ENCODE measurements at regions not wholly inside any gene's neighbourhood (a gene's known extent, or its start where the extent isn't known, plus 50 kb on each side); places are given as distances from the start of the nearest gene placed in this dataset.

GRCh38 chr12:65670775-65671174, 153.5 kb upstream of the HMGA2 start:
- Histone ChIP-seq H3K9ac (ENCODE audit: insufficient read depth in 1 of 2, low read depth in 2 of 2, low read length in 2 of 2) (no peak overlapping the region), H3K9me1 (ENCODE audit: control insufficient read depth, insufficient read depth, low read length) (no peaks in the 10 kb centered on the region), H3K27ac (ENCODE audit: extremely low read depth, low read depth, low read length) (no peak overlapping the region), H3K4me3 (no peak overlapping the region), H3K4me2 (ENCODE audit: insufficient read depth, low read length) (no peak overlapping the region), H3K27me3 (ENCODE audit: control insufficient read depth in 2 of 2, insufficient read depth in 2 of 2, low read length in 2 of 2) (no peaks in the 10 kb centered on the region), H2AFZ (ENCODE audit: low read depth, low read length) (no peak overlapping the region), H3K9me3 (replicated peaks; ENCODE audit: control insufficient read depth, insufficient read depth, low read depth, low read length) (no peaks in the 10 kb centered on the region), H4K20me1 (replicated peaks; ENCODE audit: control insufficient read depth, insufficient read depth, low read length) (no peaks in the 10 kb centered on the region), H3K36me3 (ENCODE audit: control insufficient read depth, insufficient read depth, low read length) (no peaks in the 10 kb centered on the region), H3K4me1 (replicated peaks in 1 of 2; ENCODE audit: control insufficient read depth in 2 of 2, insufficient read depth in 2 of 2, low read length in 2 of 2) (peaks cover 0 to 50% of the 10 kb centered on the region in 2 experiments; a peak in 4 of 5 replicates), H3K79me2 (ENCODE audit: control insufficient read depth, insufficient read depth, low read length) (no peaks in the 10 kb centered on the region)
- POLR2A ChIA-PET = interaction anchor here (0.5 kb wide), 1 partner anchor 68 kb away, joined by 3 read pairs; no protein-coding TSS in a partner anchor
- ATAC-seq = no peak
- in situ Hi-C loops (cut with MboI) = no loop called here
- peak in 1 of 4 experiments; percentile 57 for DNase-seq (ENCODE audit: extremely low read depth in 1 of 4, low spot score in 3 of 4)
- intact Hi-C loops (cut with micrococcal nuclease) = loop anchor here (5.0 kb wide), 1 partner anchor 113 kb away; no protein-coding TSS in a partner anchor
- WGBS (ENCODE audit: insufficient coverage, low coverage, missing lambda C conversion rate) = 0% methylated on average over 2 of the region's 3 CpGs
- BruUV-seq (replicated peaks) = no TSS peak
- no peak for FAIRE-seq
- CTCF ChIA-PET (ENCODE audit: low intra/inter-chr PET ratio) = no interaction called here
- TF ChIP-seq SOX6 (IDR thresholded peaks at IDR 0.05) (peak; percentile 37; the same call in 1 of the 2 replicates), ZEB2 (IDR thresholded peaks at IDR 0.05) (peak; percentile 57), RCOR1 (IDR thresholded peaks at IDR 0.05; ENCODE audit: borderline replicate concordance in 1 of 2, low read depth in 2 of 2, low read length in 2 of 2) (peak in 1 of 2 experiments; percentile 58; a peak in 1 of 4 replicates), ARID1B (IDR thresholded peaks at IDR 0.05) (peak; percentile 61), CBFA2T3 (IDR thresholded peaks at IDR 0.05) (peak; percentile 56), ZNF384 (IDR thresholded peaks at IDR 0.05; ENCODE audit: low read depth, low read length) (peak; percentile 62; the same call in 1 of the 2 replicates), ZNF76 (CRISPR knock-in tag; IDR thresholded peaks at IDR 0.05; ENCODE audit: borderline replicate concordance) (no peak), ATF3 (IDR thresholded peaks at IDR 0.05) (peak; percentile 34; the same call in 1 of the 2 replicates), ATF3 (CRISPR knock-in tag; conservative IDR thresholded peaks at IDR 0.05) (no peak), ZNF75A (CRISPR knock-in tag; IDR thresholded peaks at IDR 0.05) (no peak), FOSL1 (tag; conservative IDR thresholded peaks at IDR 0.05) (peak; percentile 96), THRAP3 (IDR thresholded peaks at IDR 0.05; ENCODE audit: borderline replicate concordance) (no peak), RERE (CRISPR knock-in tag; IDR thresholded peaks at IDR 0.05; ENCODE audit: borderline replicate concordance) (no peak), NFE2 (IDR thresholded peaks at IDR 0.05; ENCODE audit: low read depth) (peak; percentile 71), CTBP1 (IDR thresholded peaks at IDR 0.05; ENCODE audit: borderline replicate concordance) (peak; percentile 37), PKNOX1 (IDR thresholded peaks at IDR 0.05) (peak; percentile 14; the same call in 1 of the 2 replicates), ZBED1 (IDR thresholded peaks at IDR 0.05) (peak; percentile 61; the same call in 1 of the 2 replicates), KDM1A (IDR thresholded peaks at IDR 0.05) (0 out of 4 replicates have a peak, but pooled peaks of 1 of the 2 experiments have one; percentile 17)
